ENCODE measurements at regions not wholly inside any gene's neighbourhood (a gene's known extent, or its start where the extent isn't known, plus 50 kb on each side); places are given as distances from the start of the nearest gene placed in this dataset.
"Not testable (repeated sequence)": the region's sequence is repeated elsewhere in the genome, so short reads cannot be mapped to it uniquely, and the experiment has no call there.

- not testable (repeated sequence) for H2AFZ ChIP-seq (ENCODE audit: low read length); H3K36me3 ChIP-seq (ENCODE audit: control insufficient read depth, insufficient read depth, low read length); H3K4me1 ChIP-seq (ENCODE audit: control insufficient read depth, extremely low read depth, insufficient read depth, low read length); H3K4me2 ChIP-seq (ENCODE audit: extremely low read depth, insufficient read depth, low read length); H3K79me2 ChIP-seq (ENCODE audit: control insufficient read depth, insufficient read depth, low read length); H3K27me3 ChIP-seq (ENCODE audit: control insufficient read depth, insufficient read depth, low read length); H3K9me3 ChIP-seq (ENCODE audit: control insufficient read depth, insufficient read depth, low read depth, low read length); H3K9ac ChIP-seq (ENCODE audit: insufficient read depth, low read length); H4K20me1 ChIP-seq (ENCODE audit: control insufficient read depth, extremely low read depth, insufficient read depth, low read length); H3K27ac ChIP-seq (ENCODE audit: insufficient read depth, low read length); H3K4me3 ChIP-seq (replicated peaks in 1 of 4; ENCODE audit: control extremely low read depth in 1 of 4, insufficient read depth in 1 of 4, low read depth in 3 of 4, low read length in 4 of 4); DNase-seq (ENCODE audit: low read depth in 2 of 2)
Measured at GRCh38 chr7:55686771-55687170, 114.5 kb upstream of the VOPP1 start.

GRCh38 chr7:55683501-55683900, 111.2 kb upstream of the VOPP1 start:
- H2AFZ ChIP-seq (ENCODE audit: low read length); H3K36me3 ChIP-seq (ENCODE audit: control insufficient read depth, insufficient read depth, low read length); DNase-seq (ENCODE audit: low read depth in 2 of 2); H3K79me2 ChIP-seq (ENCODE audit: control insufficient read depth, insufficient read depth, low read length); H4K20me1 ChIP-seq (ENCODE audit: control insufficient read depth, extremely low read depth, insufficient read depth, low read length); H3K9me3 ChIP-seq (ENCODE audit: control insufficient read depth, insufficient read depth, low read depth, low read length); H3K4me3 ChIP-seq (replicated peaks in 1 of 4; ENCODE audit: control extremely low read depth in 1 of 4, insufficient read depth in 1 of 4, low read depth in 3 of 4, low read length in 4 of 4); H3K4me2 ChIP-seq (ENCODE audit: extremely low read depth, insufficient read depth, low read length); H3K4me1 ChIP-seq (ENCODE audit: control insufficient read depth, extremely low read depth, insufficient read depth, low read length); H3K9ac ChIP-seq (ENCODE audit: insufficient read depth, low read length); H3K27me3 ChIP-seq (ENCODE audit: control insufficient read depth, insufficient read depth, low read length); H3K27ac ChIP-seq (ENCODE audit: insufficient read depth, low read length): not testable (repeated sequence)

GRCh38 chr7:55675589-55675988, 103.3 kb upstream of the VOPP1 start:
- not testable (repeated sequence) for H2AFZ ChIP-seq (ENCODE audit: low read length); H3K9me3 ChIP-seq (ENCODE audit: control insufficient read depth, insufficient read depth, low read depth, low read length); H3K79me2 ChIP-seq (ENCODE audit: control insufficient read depth, insufficient read depth, low read length); H3K4me1 ChIP-seq (ENCODE audit: control insufficient read depth, extremely low read depth, insufficient read depth, low read length); H3K27ac ChIP-seq (ENCODE audit: insufficient read depth, low read length); H3K4me2 ChIP-seq (ENCODE audit: extremely low read depth, insufficient read depth, low read length); H3K36me3 ChIP-seq (ENCODE audit: control insufficient read depth, insufficient read depth, low read length); H4K20me1 ChIP-seq (ENCODE audit: control insufficient read depth, extremely low read depth, insufficient read depth, low read length); H3K9ac ChIP-seq (ENCODE audit: insufficient read depth, low read length); H3K4me3 ChIP-seq (replicated peaks in 1 of 4; ENCODE audit: control extremely low read depth in 1 of 4, insufficient read depth in 1 of 4, low read depth in 3 of 4, low read length in 4 of 4); DNase-seq (ENCODE audit: low read depth in 2 of 2); H3K27me3 ChIP-seq (ENCODE audit: control insufficient read depth, insufficient read depth, low read length)

- not testable (repeated sequence) for H3K4me3 ChIP-seq (replicated peaks in 1 of 4; ENCODE audit: control extremely low read depth in 1 of 4, insufficient read depth in 1 of 4, low read depth in 3 of 4, low read length in 4 of 4)
Measured at GRCh38 chr7:55673525-55673924, 101.2 kb upstream of the VOPP1 start.

GRCh38 chr7:55672084-55672483, 99.8 kb upstream of the VOPP1 start:
- not testable (repeated sequence) for H3K9me3 ChIP-seq (ENCODE audit: control insufficient read depth, insufficient read depth, low read depth, low read length); H3K36me3 ChIP-seq (ENCODE audit: control insufficient read depth, insufficient read depth, low read length); H3K4me2 ChIP-seq (ENCODE audit: extremely low read depth, insufficient read depth, low read length); H3K27ac ChIP-seq (ENCODE audit: insufficient read depth, low read length); H2AFZ ChIP-seq (ENCODE audit: low read length); H4K20me1 ChIP-seq (ENCODE audit: control insufficient read depth, extremely low read depth, insufficient read depth, low read length); H3K79me2 ChIP-seq (ENCODE audit: control insufficient read depth, insufficient read depth, low read length); H3K4me3 ChIP-seq (replicated peaks in 1 of 4; ENCODE audit: control extremely low read depth in 1 of 4, insufficient read depth in 1 of 4, low read depth in 3 of 4, low read length in 4 of 4); H3K9ac ChIP-seq (ENCODE audit: insufficient read depth, low read length); H3K27me3 ChIP-seq (ENCODE audit: control insufficient read depth, insufficient read depth, low read length); H3K4me1 ChIP-seq (ENCODE audit: control insufficient read depth, extremely low read depth, insufficient read depth, low read length); DNase-seq (ENCODE audit: low read depth in 2 of 2)

More at GRCh38 chr7:55673525-55673924, 101.2 kb upstream of the VOPP1 start:
- not testable (repeated sequence) for H3K79me2 ChIP-seq (ENCODE audit: control insufficient read depth, insufficient read depth, low read length); H3K27ac ChIP-seq (ENCODE audit: insufficient read depth, low read length); H3K9ac ChIP-seq (ENCODE audit: insufficient read depth, low read length); H4K20me1 ChIP-seq (ENCODE audit: control insufficient read depth, extremely low read depth, insufficient read depth, low read length); H3K9me3 ChIP-seq (ENCODE audit: control insufficient read depth, insufficient read depth, low read depth, low read length); H3K4me2 ChIP-seq (ENCODE audit: extremely low read depth, insufficient read depth, low read length); H3K36me3 ChIP-seq (ENCODE audit: control insufficient read depth, insufficient read depth, low read length); DNase-seq (ENCODE audit: low read depth in 2 of 2); H2AFZ ChIP-seq (ENCODE audit: low read length); H3K27me3 ChIP-seq (ENCODE audit: control insufficient read depth, insufficient read depth, low read length); H3K4me1 ChIP-seq (ENCODE audit: control insufficient read depth, extremely low read depth, insufficient read depth, low read length)

Data from fibroblast of lung (primary cell).